ENCODE measurements at regions not wholly inside any gene's neighbourhood (a gene's known extent, or its start where the extent isn't known, plus 50 kb on each side); places are given as distances from the start of the nearest gene placed in this dataset.

DNA sequence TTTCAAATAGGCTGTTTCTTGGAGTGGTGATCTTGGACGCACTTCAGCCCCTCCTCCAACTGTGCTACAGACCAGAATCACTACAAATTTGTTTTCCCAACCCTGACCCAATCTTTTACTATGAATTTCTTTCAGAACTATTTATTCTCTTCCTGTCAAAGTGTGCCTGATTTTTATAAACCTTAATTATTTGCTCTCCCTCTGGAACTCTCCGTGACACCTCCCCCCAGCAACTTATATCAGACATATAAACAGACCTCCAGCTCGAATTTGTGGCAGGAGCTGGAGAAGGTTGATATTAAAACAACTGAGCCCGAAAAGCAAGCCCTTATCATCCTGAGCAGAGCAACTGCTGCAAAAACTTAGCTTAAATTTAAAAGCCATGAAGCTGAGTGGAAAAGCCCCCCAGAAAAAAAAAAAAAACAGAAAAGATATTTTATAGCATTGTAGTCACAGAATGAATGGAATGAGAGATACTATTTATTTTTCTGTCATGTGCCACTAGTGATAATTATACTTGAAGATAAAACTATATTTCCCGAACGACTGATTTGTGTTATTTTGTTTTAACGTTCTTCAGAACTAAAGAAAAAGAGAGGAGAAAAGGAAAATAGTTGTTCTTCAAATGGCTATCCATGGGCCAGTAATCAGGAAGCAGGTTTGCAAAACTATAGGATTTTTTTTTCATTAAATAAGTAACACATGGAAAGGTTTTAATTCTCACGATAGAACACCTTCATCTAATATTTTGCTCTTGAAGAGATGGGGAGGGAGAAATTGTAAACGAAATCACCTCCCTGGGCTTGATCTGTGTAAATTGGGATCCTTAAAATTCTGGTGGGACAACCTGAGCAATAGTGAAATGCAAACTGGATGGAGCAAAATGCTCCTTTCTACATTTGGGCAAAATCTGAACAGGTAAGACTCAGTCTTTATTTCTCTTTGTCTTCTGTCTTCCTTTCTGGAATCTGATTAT is 80.8 kb downstream of the NR2F2 start:
- Histone ChIP-seq H3K4me3 (no peak overlapping the region), H3K4me1 (peaks cover 0 to 24% (median 16%) of the 10 kb centered on the region in 12 donors), H3K36me3 (no peaks in the 10 kb centered on the region), H3K27ac (no peak overlapping the region), H3K27me3 (peaks cover 50 to 100% (median 92%) of the 10 kb centered on the region in 9 donors), H3K9me3 (no peaks in the 10 kb centered on the region)
- WGBS, 4 donors, result 19 to 28% (median 25%) methylated on average over 9 of the region's 9 CpGs
- no peak for TF ChIP-seq POLR2A (IDR thresholded peaks at IDR 0.05)
- TF ChIP-seq, protein P1, sequence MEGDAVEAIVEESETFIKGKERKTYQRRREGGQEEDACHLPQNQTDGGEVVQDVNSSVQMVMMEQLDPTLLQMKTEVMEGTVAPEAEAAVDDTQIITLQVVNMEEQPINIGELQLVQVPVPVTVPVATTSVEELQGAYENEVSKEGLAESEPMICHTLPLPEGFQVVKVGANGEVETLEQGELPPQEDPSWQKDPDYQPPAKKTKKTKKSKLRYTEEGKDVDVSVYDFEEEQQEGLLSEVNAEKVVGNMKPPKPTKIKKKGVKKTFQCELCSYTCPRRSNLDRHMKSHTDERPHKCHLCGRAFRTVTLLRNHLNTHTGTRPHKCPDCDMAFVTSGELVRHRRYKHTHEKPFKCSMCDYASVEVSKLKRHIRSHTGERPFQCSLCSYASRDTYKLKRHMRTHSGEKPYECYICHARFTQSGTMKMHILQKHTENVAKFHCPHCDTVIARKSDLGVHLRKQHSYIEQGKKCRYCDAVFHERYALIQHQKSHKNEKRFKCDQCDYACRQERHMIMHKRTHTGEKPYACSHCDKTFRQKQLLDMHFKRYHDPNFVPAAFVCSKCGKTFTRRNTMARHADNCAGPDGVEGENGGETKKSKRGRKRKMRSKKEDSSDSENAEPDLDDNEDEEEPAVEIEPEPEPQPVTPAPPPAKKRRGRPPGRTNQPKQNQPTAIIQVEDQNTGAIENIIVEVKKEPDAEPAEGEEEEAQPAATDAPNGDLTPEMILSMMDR (IDR thresholded peaks at IDR 0.05), result no peak
- intact Hi-C loops (cut with DNase I), result loop anchor here in 1 of 10 donors (5.0 kb wide), 1 partner anchor 49 kb away; no protein-coding TSS in a partner anchor
- no peak for DNase-seq
- no peak for ATAC-seq

DNA sequence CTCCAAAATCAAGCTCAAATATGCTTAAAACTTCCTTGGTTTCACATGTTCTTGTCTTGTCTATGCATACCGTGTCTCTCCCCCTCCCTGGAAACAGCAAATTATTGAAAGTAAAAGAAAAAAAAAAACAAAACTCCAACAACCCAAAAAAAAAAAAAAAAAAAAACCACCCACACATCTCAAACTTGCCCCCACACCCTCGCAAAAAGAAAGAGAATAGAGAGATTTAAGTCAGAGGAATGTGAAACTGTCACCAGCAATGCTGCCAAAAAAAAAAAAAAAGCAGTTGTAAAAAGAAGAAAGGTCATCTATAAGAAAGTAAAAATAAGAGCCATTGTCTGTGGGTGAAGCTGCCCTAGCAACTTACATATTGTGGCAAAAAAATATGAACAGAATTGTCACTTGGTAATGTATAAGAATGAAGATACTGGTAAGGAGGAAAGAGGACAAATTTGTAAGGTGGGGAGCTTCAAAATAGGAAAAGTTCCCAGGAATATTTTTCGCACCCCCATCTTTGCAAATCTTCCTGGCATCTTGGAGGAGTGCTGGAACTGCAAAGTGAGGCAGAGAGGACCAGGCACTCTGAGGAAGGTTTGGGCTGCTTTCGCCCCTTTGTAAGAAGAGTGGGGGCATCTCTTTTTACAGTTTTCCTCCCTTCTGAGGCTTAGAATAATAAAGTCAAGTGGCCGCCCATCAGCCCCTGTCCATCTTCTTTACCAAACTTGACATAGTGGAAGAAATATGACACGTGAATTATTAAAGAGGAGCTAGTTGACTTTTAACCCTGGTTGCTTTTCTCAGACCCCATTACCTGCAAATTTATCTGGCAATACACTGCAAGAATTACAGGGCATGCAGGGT is 81.8 kb downstream of the NR2F2 start:
- intact Hi-C loops (cut with DNase I), result loop anchor here in 1 of 10 donors (5.0 kb wide), 1 partner anchor 50 kb away; no protein-coding TSS in a partner anchor
- H3K4me1 ChIP-seq, result peaks cover 0 to 34% (median 21%) of the 10 kb centered on the region in 12 donors
- TF ChIP-seq POLR2A (IDR thresholded peaks at IDR 0.05), result no peak
- TF ChIP-seq, protein P1 (IDR thresholded peaks at IDR 0.05), result no peak
- no peak for ATAC-seq
- no peaks in the 10 kb centered on the region for H3K9me3 ChIP-seq
- peaks cover 59 to 100% (median 95%) of the 10 kb centered on the region in 9 donors for H3K27me3 ChIP-seq
- DNase-seq, result no peak
- H3K4me3 ChIP-seq, result no peak overlapping the region
- no peaks in the 10 kb centered on the region for H3K36me3 ChIP-seq
- H3K27ac ChIP-seq, result no peak overlapping the region
- 17 to 35% (median 31%) methylated on average over 6 of the region's 6 CpGs for WGBS, 4 donors

DNA sequence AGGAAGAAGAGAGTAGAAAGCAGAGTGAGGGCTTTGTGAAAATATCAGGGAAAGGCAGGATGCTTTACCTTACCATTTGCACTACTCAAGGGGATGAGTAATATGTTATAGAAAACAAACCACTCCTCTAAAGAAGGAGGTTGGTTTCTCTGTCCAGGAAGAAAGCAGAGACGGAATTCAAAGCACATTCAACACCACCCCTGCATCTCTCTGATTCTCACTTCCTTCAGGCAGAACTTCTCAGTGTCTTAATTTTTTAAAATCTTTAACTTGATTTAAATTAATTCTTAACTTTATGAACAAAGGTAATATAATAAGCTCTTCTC is 82.4 kb downstream of the NR2F2 start:
- no peak overlapping the region for H3K4me3 ChIP-seq
- ATAC-seq, result no peak
- no peaks in the 10 kb centered on the region for H3K36me3 ChIP-seq
- intact Hi-C loops (cut with DNase I), result loop anchor here in 1 of 10 donors (5.0 kb wide), 1 partner anchor 51 kb away; no protein-coding TSS in a partner anchor
- 10 to 43% (median 30%) methylated on average over 1 of the region's 1 CpG for WGBS, 4 donors
- H3K9me3 ChIP-seq, result no peaks in the 10 kb centered on the region
- peaks cover 0 to 37% (median 21%) of the 10 kb centered on the region in 12 donors for H3K4me1 ChIP-seq
- DNase-seq, result no peak
- TF ChIP-seq POLR2A (IDR thresholded peaks at IDR 0.05), result no peak
- TF ChIP-seq, protein P1 (IDR thresholded peaks at IDR 0.05), result no peak
- H3K27me3 ChIP-seq, result peaks cover 59 to 100% (median 96%) of the 10 kb centered on the region in 9 donors
- H3K27ac ChIP-seq, result no peak overlapping the region

Measured in heart left ventricle (tissue), 16 donors.